Upper lobe of left lung (tissue), 4 donors: ENCODE measurements at regions not wholly inside any gene's neighbourhood (a gene's known extent, or its start where the extent isn't known, plus 50 kb on each side); places are given as distances from the start of the nearest gene placed in this dataset.
"Not testable (repeated sequence)": the region's sequence is repeated elsewhere in the genome, so short reads cannot be mapped to it uniquely, and the experiment has no call there.

Source experiments
- POLR2A ChIP-seq, 4 donors: fragments of 450-650 bp; IDR thresholded peaks; one replicate each; pipeline ENCODE4 v1.5.1; 2016 to 2017; ENCODE audit warnings: antibody characterized with exemption in 4 of 4, mild to moderate bottlenecking in 2 of 4
- POLR2AphosphoS5 ChIP-seq, 2 donors: sonication (generic); formaldehyde crosslinking; IDR thresholded peaks; one replicate each; pipeline ENCODE4 v1.5.1; 2017; ENCODE audit warnings: antibody characterized with exemption in 2 of 2
- TF ChIP-seq, protein P1 (sequence below), 6 experiments: fragments of 450-650 bp in 4 of 6; fragments of 200-600 bp in 2 of 6; sonication (generic) in 2 of 6; IDR thresholded peaks; one replicate each; pipeline ENCODE4 v1.5.1; 2016 to 2019; ENCODE audit warnings: antibody characterized with exemption in 6 of 6

DNA sequence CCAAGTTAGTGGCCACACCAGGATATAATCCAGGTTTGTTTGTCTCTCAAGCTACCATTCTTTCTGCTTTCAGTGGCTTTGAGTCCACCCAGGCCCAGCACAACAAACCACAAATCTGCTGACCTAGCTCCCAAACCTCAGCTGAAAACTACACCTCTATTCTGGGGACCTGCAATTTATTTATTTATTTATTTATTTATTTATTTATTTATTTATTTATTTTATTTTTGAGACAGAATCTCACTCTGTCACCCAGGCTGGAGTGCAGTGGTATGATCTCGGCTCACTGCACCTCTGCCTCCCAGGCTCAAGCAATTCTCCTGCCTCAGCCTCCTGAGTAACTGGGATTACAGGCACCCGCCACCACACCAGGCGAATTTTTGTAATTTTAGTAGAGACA lies 229.9 kb upstream of the BTG1 start:
- TF ChIP-seq POLR2A, POLR2AphosphoS5 (IDR thresholded peaks at IDR 0.05): not testable (repeated sequence)
- TF ChIP-seq, protein P1, sequence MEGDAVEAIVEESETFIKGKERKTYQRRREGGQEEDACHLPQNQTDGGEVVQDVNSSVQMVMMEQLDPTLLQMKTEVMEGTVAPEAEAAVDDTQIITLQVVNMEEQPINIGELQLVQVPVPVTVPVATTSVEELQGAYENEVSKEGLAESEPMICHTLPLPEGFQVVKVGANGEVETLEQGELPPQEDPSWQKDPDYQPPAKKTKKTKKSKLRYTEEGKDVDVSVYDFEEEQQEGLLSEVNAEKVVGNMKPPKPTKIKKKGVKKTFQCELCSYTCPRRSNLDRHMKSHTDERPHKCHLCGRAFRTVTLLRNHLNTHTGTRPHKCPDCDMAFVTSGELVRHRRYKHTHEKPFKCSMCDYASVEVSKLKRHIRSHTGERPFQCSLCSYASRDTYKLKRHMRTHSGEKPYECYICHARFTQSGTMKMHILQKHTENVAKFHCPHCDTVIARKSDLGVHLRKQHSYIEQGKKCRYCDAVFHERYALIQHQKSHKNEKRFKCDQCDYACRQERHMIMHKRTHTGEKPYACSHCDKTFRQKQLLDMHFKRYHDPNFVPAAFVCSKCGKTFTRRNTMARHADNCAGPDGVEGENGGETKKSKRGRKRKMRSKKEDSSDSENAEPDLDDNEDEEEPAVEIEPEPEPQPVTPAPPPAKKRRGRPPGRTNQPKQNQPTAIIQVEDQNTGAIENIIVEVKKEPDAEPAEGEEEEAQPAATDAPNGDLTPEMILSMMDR (IDR thresholded peaks at IDR 0.05) = not testable (repeated sequence)
